K562 (cell line): ENCODE measurements at regions not wholly inside any gene's neighbourhood (a gene's known extent, or its start where the extent isn't known, plus 50 kb on each side); places are given as distances from the start of the nearest gene placed in this dataset.
A peak's percentile ranks its signal among the peaks of the same experiment; 100 is the strongest.

ENCODE experiments used
- ATAC-seq: fragments of 200-7000 bp; cut with Tn5 transposase; 3 replicates; pipeline ENCODE4 v1.9.1; 2020; ENCODE audit warnings: moderate library complexity
- BruUV-seq: library from RNA; stranded (reverse); fragments of 400-500 nt; replicated peaks from 2 replicates; lab custom pipeline; 2021; lab: Mats Ljungman, UMichigan
- CTCF ChIA-PET: fragments of 300-600 bp; formaldehyde crosslinking; extraction: SDS; loops from one replicate; lab custom pipeline; 2021; ENCODE audit warnings: low intra/inter-chr PET ratio; lab: Yijun Ruan, JAX
- POLR2A ChIA-PET: fragments of 300-600, 350-650 bp; sonication (Branson Sonifier 250); formaldehyde crosslinking; extraction: SDS; loops from one replicate; lab custom pipeline; 2021; ENCODE audit warnings: antibody characterized with exemption, inconsistent platforms; lab: Yijun Ruan, JAX
- DNase-seq, 4 experiments: peaks; one replicate each; pipeline versions ENCODE4 v3.0.0 to v3.0.0-alpha.2; 2011 to 2018; ENCODE audit warnings: low spot score in 3 of 4, mixed read lengths in 3 of 4; ENCODE audit errors: extremely low read depth in 1 of 4
- FAIRE-seq: peaks from 2 replicates; lab custom pipeline; 2011; peaks lifted over from hg19 to GRCh38; lab: Jason Lieb, UNC
- H2AFZ ChIP-seq: 2 replicates; pipeline ENCODE4 v1.6.0; 2011; ENCODE audit warnings: low read depth, low read length, control low read depth, inconsistent platforms
- H3K27ac ChIP-seq: fragments of 200-600 bp; 3 replicates; pipeline ENCODE4 v1.8.0; 2011; ENCODE audit warnings: low read depth, mild to moderate bottlenecking, control low read depth, inconsistent platforms, low read length, moderate library complexity, mixed read lengths; ENCODE audit errors: extremely low read depth
- H3K27me3 ChIP-seq, 2 experiments: fragments of 300-600 bp in 1 of 2; 2 replicates in 1 of 2; 3 replicates in 1 of 2; pipeline versions ENCODE4 v1.6.0 to v1.8.0; 2011; ENCODE audit warnings: inconsistent platforms in 2 of 2, low read length in 2 of 2, mild to moderate bottlenecking in 1 of 2, mixed read lengths in 1 of 2, moderate library complexity in 1 of 2; ENCODE audit not compliant: control insufficient read depth in 2 of 2, insufficient read depth in 2 of 2
- H3K36me3 ChIP-seq: fragments of 300-600 bp; 3 replicates; pipeline ENCODE4 v1.8.0; 2011; ENCODE audit warnings: mild to moderate bottlenecking, low read length, inconsistent platforms; ENCODE audit not compliant: control insufficient read depth, insufficient read depth
- H3K4me1 ChIP-seq, 2 experiments: fragments of 200-600 bp in 1 of 2; replicated peaks in 1 of 2; 2 replicates in 1 of 2; 3 replicates in 1 of 2; pipeline versions ENCODE4 v1.5.1 to v1.8.0; 2011; ENCODE audit warnings: inconsistent platforms in 2 of 2, low read length in 2 of 2, mild to moderate bottlenecking in 1 of 2, mixed read lengths in 1 of 2, moderate library complexity in 1 of 2; ENCODE audit not compliant: control insufficient read depth in 2 of 2, insufficient read depth in 2 of 2
- H3K4me2 ChIP-seq: 2 replicates; pipeline ENCODE4 v1.6.1; 2011; ENCODE audit warnings: low read length, control low read depth, inconsistent platforms, mixed read lengths; ENCODE audit not compliant: insufficient read depth
- H3K4me3 ChIP-seq: fragments of 200-600 bp; sonication (generic), shearing (Covaris generic); 2 replicates; pipeline ENCODE4 v1.5.1; 2016; ENCODE audit warnings: control low read depth, inconsistent platforms
- H3K79me2 ChIP-seq: fragments of 200-600 bp; 3 replicates; pipeline ENCODE4 v1.8.0; 2011; ENCODE audit warnings: low read length, inconsistent platforms; ENCODE audit not compliant: control insufficient read depth, insufficient read depth
- H3K9ac ChIP-seq, 2 experiments: 2 replicates each; pipeline versions ENCODE4 v1.6.0 to v1.6.1; 2011; ENCODE audit warnings: low read depth in 2 of 2, low read length in 2 of 2, control low read depth in 1 of 2, inconsistent platforms in 1 of 2, mild to moderate bottlenecking in 1 of 2, mixed read lengths in 1 of 2; ENCODE audit not compliant: insufficient read depth in 1 of 2
- H3K9me1 ChIP-seq: one replicate; pipeline ENCODE4 v1.6.0; 2011; ENCODE audit warnings: inconsistent platforms, mild to moderate bottlenecking, low read length, moderate library complexity; ENCODE audit not compliant: control insufficient read depth, insufficient read depth
- H3K9me3 ChIP-seq: replicated peaks from 2 replicates; pipeline ENCODE4 v1.5.1; 2011; ENCODE audit warnings: low read depth, low read length, inconsistent platforms; ENCODE audit not compliant: control insufficient read depth, insufficient read depth
- H4K20me1 ChIP-seq: replicated peaks from 2 replicates; pipeline ENCODE4 v1.6.1; 2011; ENCODE audit warnings: low read length, inconsistent platforms, mixed read lengths; ENCODE audit not compliant: control insufficient read depth, insufficient read depth
- CHAMP1 ChIP-seq: fragments of 450-650 bp; IDR thresholded peaks from 2 replicates; pipeline ENCODE4 v1.6.1; 2016; ENCODE audit warnings: mild to moderate bottlenecking
- NFIC ChIP-seq: fragments of 450-650 bp; IDR thresholded peaks from 2 replicates; pipeline ENCODE4 v1.6.1; 2017; ENCODE audit warnings: mild to moderate bottlenecking, inconsistent platforms
- NFIX ChIP-seq: fragments of 250-450 bp; sonication (Bioruptor Pico); IDR thresholded peaks from 2 replicates; pipeline ENCODE4 v1.4.0; 2020; ENCODE audit warnings: low read depth, mild to moderate bottlenecking, moderate library complexity
- TBP ChIP-seq: optimal IDR thresholded peaks from 2 replicates; pipeline ENCODE3; 2011; ENCODE audit warnings: low read depth, low read length, improper control_type of control experiment
- ZNF561 ChIP-seq: fragments of 450-650 bp; formaldehyde crosslinking; conservative IDR thresholded peaks from 2 replicates; pipeline ENCODE4 v1.4.0; 2020; ENCODE audit warnings: mild to moderate bottlenecking, moderate library complexity
- WGBS: fragments of 100-300 bp; shearing (Covaris generic); methylation state at CpG from one replicate; pipeline ENCODE4 v1.1.6; 2016; ENCODE audit warnings: low coverage, mixed read lengths; ENCODE audit not compliant: insufficient coverage; ENCODE audit errors: missing lambda C conversion rate; 5-methylcytosine and 5-hydroxymethylcytosine counted together
- in situ Hi-C: fragments of 300-500 bp; cut with MboI; formaldehyde crosslinking; loops from 4 replicates; pipeline ENCODE4 v1.15.0; 2018; ENCODE audit warnings: inconsistent platforms, mixed read lengths
- intact Hi-C: fragments of 100-400 bp; cut with micrococcal nuclease; formaldehyde crosslinking; loops from 2 replicates; pipeline ENCODE4 v1.14.2; 2022

DNA sequence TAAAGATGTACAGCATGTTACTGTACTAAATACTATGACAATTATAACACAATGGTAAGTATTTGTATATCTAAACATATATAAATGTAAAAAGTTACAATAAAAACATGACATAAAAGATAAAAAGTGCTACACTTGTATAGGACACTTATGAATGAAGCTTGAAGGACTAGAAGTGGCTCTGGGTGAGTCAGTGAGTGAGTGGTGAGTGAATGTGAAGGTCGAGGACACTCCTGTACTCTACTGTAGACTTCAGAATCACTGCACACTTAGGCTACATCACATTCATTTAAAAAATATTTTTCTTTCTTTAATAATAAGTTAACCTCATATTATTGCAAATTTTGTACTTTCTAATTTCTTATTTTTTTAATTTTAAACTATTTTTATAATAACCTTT is 1476.7 kb upstream of the CDH8 start (continued):
- TF ChIP-seq ZNF561 (CRISPR knock-in tag), result no peak

DNA sequence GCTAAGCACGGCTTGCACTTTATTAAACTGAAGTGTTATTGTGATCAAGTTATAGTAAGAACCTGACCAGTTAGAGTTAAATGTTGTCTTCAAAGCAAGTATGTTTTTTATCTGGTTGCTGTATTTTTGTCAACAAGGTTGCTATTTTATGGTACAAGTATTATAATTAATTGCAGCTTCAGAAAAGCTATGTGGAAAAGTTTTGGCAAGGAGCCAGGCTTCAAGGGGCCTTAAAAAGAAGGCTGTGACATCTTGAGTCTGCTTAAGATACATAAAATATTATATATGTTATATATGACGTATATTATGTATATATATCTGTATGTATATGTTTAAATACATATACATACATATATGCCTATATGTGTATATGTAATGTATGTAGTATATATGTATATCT is 1461.2 kb upstream of the CDH8 start:
- H3K9me3 ChIP-seq, result no peaks in the 10 kb centered on the region; the same call in 1 of the 2 replicates
- no peak overlapping the region for H3K27ac ChIP-seq
- FAIRE-seq, result no peak
- H3K9me1 ChIP-seq, result no peaks in the 10 kb centered on the region
- H3K36me3 ChIP-seq, result no peaks in the 10 kb centered on the region
- TF ChIP-seq TBP (no peak), NFIC (peak; percentile 43; the same call in 1 of the 2 replicates), NFIX (CRISPR knock-in tag) (0 out of 2 replicates have a peak, but pooled peaks have one; percentile 52), CHAMP1 (no peak)
- no peak for DNase-seq
- ATAC-seq, result no peak
- H3K27me3 ChIP-seq, result no peaks in the 10 kb centered on the region
- no peaks in the 10 kb centered on the region for H3K4me1 ChIP-seq
- no peak overlapping the region for H3K4me3 ChIP-seq
- intact Hi-C loops, result no loop called here
- 0% methylated on average over 2 of the region's 2 CpGs for whole genome bisulfite sequencing
- in situ Hi-C loops, result no loop called here
- no peak overlapping the region for H2AFZ ChIP-seq
- CTCF ChIA-PET, result no interaction called here
- H3K79me2 ChIP-seq, result no peaks in the 10 kb centered on the region
- POLR2A ChIA-PET, result no interaction called here
- no peaks in the 10 kb centered on the region for H4K20me1 ChIP-seq
- H3K9ac ChIP-seq, result no peak overlapping the region
- BruUV-seq, result no TSS peak
- no peak overlapping the region for H3K4me2 ChIP-seq
